ENCODE measurements at regions not wholly inside any gene's neighbourhood (a gene's known extent, or its start where the extent isn't known, plus 50 kb on each side); places are given as distances from the start of the nearest gene placed in this dataset.
A peak's percentile ranks its signal among the peaks of the same experiment; 100 is the strongest.
"Not testable (repeated sequence)": the region's sequence is repeated elsewhere in the genome, so short reads cannot be mapped to it uniquely, and the experiment has no call there.

GRCh38 chr1:227508431-227508830 lies 54.9 kb upstream of the ZNF678 start:
- no peak for DNase-seq

- not testable (repeated sequence) for DNase-seq
These were observed 56.6 kb upstream of the ZNF678 start for GRCh38 chr1:227506490-227507393.

GRCh38 chr1:227496045-227496444 lies 67.3 kb upstream of the ZNF678 start:
- DNase-seq: not testable (repeated sequence)

GRCh38 chr1:227493863-227494551 lies 69.3 kb upstream of the ZNF678 start:
- DNase-seq: not testable (repeated sequence)

- no peak for DNase-seq
These were observed 72.9 kb upstream of the ZNF678 start for GRCh38 chr1:227490478-227490877.

- DNase-seq: no peak
These were observed 73.4 kb upstream of the ZNF678 start for GRCh38 chr1:227490001-227490400.

GRCh38 chr1:227489572-227489971 lies 73.8 kb upstream of the ZNF678 start:
- no peak for DNase-seq

GRCh38 chr1:227487606-227488005 lies 75.8 kb upstream of the ZNF678 start:
- DNase-seq: no peak

GRCh38 chr1:227486559-227486958 lies 76.8 kb upstream of the ZNF678 start:
- DNase-seq: no peak

- DNase-seq: no peak
These were observed 81.4 kb upstream of the ZNF678 start for GRCh38 chr1:227482023-227482299.

- not testable (repeated sequence) for DNase-seq
These were observed 89.3 kb upstream of the ZNF678 start for GRCh38 chr1:227474072-227474471.

- no peak for DNase-seq
These were observed 90.6 kb upstream of the ZNF678 start for GRCh38 chr1:227472772-227473171.

GRCh38 chr1:227470688-227471087 lies 92.7 kb upstream of the ZNF678 start:
- no peak for DNase-seq

GRCh38 chr1:227469708-227470107 lies 93.6 kb upstream of the ZNF678 start:
- DNase-seq: no peak

GRCh38 chr1:227466039-227466645 lies 97.2 kb upstream of the ZNF678 start:
- DNase-seq: no peak

GRCh38 chr1:227465256-227465655 lies 98.1 kb upstream of the ZNF678 start:
- DNase-seq: no peak

GRCh38 chr1:227459977-227460376 lies 103.4 kb upstream of the ZNF678 start:
- no peak for DNase-seq

GRCh38 chr1:227459326-227459841 lies 104.0 kb upstream of the ZNF678 start:
- DNase-seq: peak; percentile 23

GRCh38 chr1:227454686-227455085 lies 108.7 kb upstream of the ZNF678 start:
- no peak for DNase-seq

- no peak for DNase-seq
These were observed 109.6 kb upstream of the ZNF678 start for GRCh38 chr1:227453631-227454355.

- no peak for DNase-seq
These were observed 111.4 kb upstream of the ZNF678 start for GRCh38 chr1:227451954-227452353.

- no peak for DNase-seq
These were observed 112.3 kb upstream of the ZNF678 start for GRCh38 chr1:227451057-227451456.

- no peak for DNase-seq
These were observed 112.9 kb upstream of the ZNF678 start for GRCh38 chr1:227450489-227450888.
